Stomach smooth muscle (tissue), 2 donors: ENCODE measurements at regions not wholly inside any gene's neighbourhood (a gene's known extent, or its start where the extent isn't known, plus 50 kb on each side); places are given as distances from the start of the nearest gene placed in this dataset.
"Not testable (repeated sequence)": the region's sequence is repeated elsewhere in the genome, so short reads cannot be mapped to it uniquely, and the experiment has no call there.

ENCODE experiments used
- H3K27ac ChIP-seq: one replicate; pipeline ENCODE4 v1.7.0; 2013; ENCODE audit warnings: mild to moderate bottlenecking, low read length, inconsistent platforms
- H3K27me3 ChIP-seq, 2 donors: one replicate each; pipeline ENCODE4 v1.7.0; 2013; ENCODE audit warnings: low read length in 2 of 2; ENCODE audit not compliant: insufficient read depth in 2 of 2, control insufficient read depth in 1 of 2
- H3K36me3 ChIP-seq, 2 donors: one replicate each; pipeline ENCODE4 v1.7.0; 2013; ENCODE audit warnings: low read length in 2 of 2; ENCODE audit not compliant: control insufficient read depth in 2 of 2, insufficient read depth in 2 of 2
- H3K4me1 ChIP-seq: one replicate; pipeline ENCODE4 v1.7.0; 2013; ENCODE audit warnings: low read length; ENCODE audit not compliant: control insufficient read depth, insufficient read depth
- H3K4me3 ChIP-seq, 2 donors: one replicate each; pipeline ENCODE4 v1.7.0; 2013; ENCODE audit warnings: low read length in 2 of 2
- H3K9ac ChIP-seq, 2 donors: one replicate each; pipeline ENCODE4 v1.7.0; 2013; ENCODE audit warnings: low read length in 2 of 2, mild to moderate bottlenecking in 1 of 2
- H3K9me3 ChIP-seq, 2 donors: one replicate each; pipeline ENCODE4 v1.7.0; 2013; ENCODE audit warnings: low read length in 2 of 2; ENCODE audit not compliant: control insufficient read depth in 2 of 2
- donor health status: healthy.
- donor health status: Pancreatic carcinoma.

DNA sequence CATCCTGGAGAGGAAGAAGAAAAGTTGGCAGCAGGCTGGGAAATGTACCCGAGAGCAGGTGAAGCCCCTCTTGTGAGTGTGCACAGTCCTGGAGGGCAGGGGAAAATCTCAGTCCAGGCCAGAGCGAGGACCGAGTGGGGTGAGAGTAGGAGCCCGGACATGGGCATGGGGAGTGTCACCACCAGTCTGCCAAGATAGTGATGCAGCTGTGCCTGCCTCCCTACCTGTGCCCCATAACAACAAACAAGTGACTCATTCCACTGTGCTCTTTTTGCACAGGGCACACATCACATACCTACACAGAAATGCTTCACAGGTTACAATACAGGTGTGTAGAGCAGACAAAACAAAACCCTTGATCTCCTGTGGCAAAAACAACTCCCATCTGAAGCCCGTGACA is 205.9 kb upstream of the PELI2 start:
- Histone ChIP-seq H3K4me1 (no peaks in the 10 kb centered on the region), H3K36me3 (no peaks in the 10 kb centered on the region), H3K27me3 (no peaks in the 10 kb centered on the region), H3K4me3 (no peak overlapping the region), H3K27ac (no peak overlapping the region), H3K9ac (no peak overlapping the region), H3K9me3 (no peaks in the 10 kb centered on the region)

GRCh38 chr14:55913324-55914025 is 204.7 kb upstream of the PELI2 start:
- no peaks in the 10 kb centered on the region for H3K4me1 ChIP-seq
- no peak overlapping the region for H3K27ac ChIP-seq
- H3K9ac ChIP-seq = no peak overlapping the region
- H3K36me3 ChIP-seq = no peaks in the 10 kb centered on the region
- H3K27me3 ChIP-seq = no peaks in the 10 kb centered on the region
- H3K4me3 ChIP-seq = no peak overlapping the region
- H3K9me3 ChIP-seq = no peaks in the 10 kb centered on the region

DNA sequence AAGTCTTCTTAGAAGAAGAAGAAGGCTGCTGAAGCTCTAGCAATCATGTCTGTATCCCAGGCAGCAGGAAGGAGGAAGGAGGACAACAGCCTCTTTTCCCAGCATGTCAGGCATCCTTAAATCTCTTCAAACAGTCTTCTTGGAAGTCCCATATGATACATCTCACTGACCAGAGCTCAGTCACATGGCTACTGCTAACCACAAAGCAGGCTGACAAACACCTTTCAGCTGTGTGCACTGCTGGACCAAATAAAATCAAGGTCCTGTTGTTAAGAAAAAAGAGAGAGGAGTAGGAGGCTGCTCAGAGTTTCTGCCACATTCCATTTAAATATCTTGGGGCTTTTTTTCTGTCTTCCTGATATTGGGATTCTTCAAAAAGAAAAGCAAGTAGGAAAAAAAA is 203.4 kb upstream of the PELI2 start:
- no peak overlapping the region for H3K4me3 ChIP-seq
- H3K27ac ChIP-seq = no peak overlapping the region
- H3K36me3 ChIP-seq = no peaks in the 10 kb centered on the region
- no peak overlapping the region for H3K9ac ChIP-seq
- no peaks in the 10 kb centered on the region for H3K4me1 ChIP-seq
- H3K27me3 ChIP-seq = no peaks in the 10 kb centered on the region
- H3K9me3 ChIP-seq = no peaks in the 10 kb centered on the region

DNA sequence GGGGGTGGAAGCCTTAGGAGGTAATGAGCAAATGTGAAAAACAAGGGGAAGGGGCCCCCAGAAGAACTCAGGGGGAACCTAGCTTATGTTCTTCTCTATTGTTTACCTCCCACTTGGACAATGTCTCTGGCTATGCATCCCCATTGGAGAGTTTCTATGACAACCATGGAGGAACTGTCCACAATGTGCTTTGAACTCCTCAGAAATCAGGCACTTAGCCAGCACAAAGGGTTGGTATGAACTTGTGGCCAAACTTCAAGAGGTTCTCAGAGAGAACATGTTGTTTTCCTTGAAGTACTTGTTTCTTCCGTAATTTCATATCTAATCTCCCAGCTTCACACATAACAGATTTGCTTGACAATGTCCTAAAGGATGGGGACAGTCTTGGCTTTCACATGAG is 202.8 kb upstream of the PELI2 start:
- no peak overlapping the region for H3K27ac ChIP-seq
- H3K9ac ChIP-seq = no peak overlapping the region
- H3K27me3 ChIP-seq = no peaks in the 10 kb centered on the region
- no peak overlapping the region for H3K4me3 ChIP-seq
- no peaks in the 10 kb centered on the region for H3K9me3 ChIP-seq
- no peaks in the 10 kb centered on the region for H3K4me1 ChIP-seq
- no peaks in the 10 kb centered on the region for H3K36me3 ChIP-seq

- not testable (repeated sequence) for H3K9me3 ChIP-seq, H3K9ac ChIP-seq, H3K4me1 ChIP-seq, H3K27me3 ChIP-seq, H3K36me3 ChIP-seq, H3K4me3 ChIP-seq, H3K27ac ChIP-seq
These were observed 198.4 kb upstream of the PELI2 start for GRCh38 chr14:55919800-55920199.

DNA sequence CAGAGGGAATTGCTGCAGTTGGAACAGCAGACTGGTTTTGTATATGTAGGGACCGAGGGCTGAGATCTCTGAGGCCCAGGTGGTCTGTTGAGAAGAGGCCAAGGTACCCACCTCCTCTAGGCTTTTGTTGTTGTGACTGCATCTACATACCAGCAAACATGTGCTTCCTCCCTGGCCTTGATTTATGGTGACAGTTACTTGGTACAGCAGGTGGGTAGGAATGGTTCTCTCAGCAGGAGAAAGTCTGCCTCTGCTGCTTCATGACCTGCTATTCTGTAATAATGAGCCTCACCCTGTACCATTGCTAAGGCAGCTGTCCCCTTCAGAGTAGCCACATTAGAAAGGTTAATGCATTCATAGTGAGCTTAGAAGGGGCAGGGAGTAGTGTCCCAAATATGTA is 196.7 kb upstream of the PELI2 start:
- H3K27ac ChIP-seq = no peak overlapping the region
- no peak overlapping the region for H3K9ac ChIP-seq

GRCh38 chr14:55926007-55926406 is 192.2 kb upstream of the PELI2 start:
- Histone ChIP-seq H3K27ac (no peak overlapping the region), H3K27me3 (no peaks in the 10 kb centered on the region), H3K36me3 (no peaks in the 10 kb centered on the region), H3K4me3 (no peak overlapping the region), H3K4me1 (no peaks in the 10 kb centered on the region), H3K9me3 (no peaks in the 10 kb centered on the region), H3K9ac (no peak overlapping the region)

More for the DNA sequence above, 196.7 kb upstream of the PELI2 start:
- Histone ChIP-seq H3K4me3 (no peak overlapping the region), H3K9me3 (no peaks in the 10 kb centered on the region), H3K36me3 (no peaks in the 10 kb centered on the region), H3K27me3 (no peaks in the 10 kb centered on the region), H3K4me1 (no peaks in the 10 kb centered on the region)

GRCh38 chr14:55927028-55927427 is 191.2 kb upstream of the PELI2 start:
- Histone ChIP-seq H3K9ac (no peak overlapping the region), H3K9me3 (no peaks in the 10 kb centered on the region), H3K4me3 (no peak overlapping the region), H3K4me1 (no peaks in the 10 kb centered on the region), H3K36me3 (no peaks in the 10 kb centered on the region), H3K27me3 (no peaks in the 10 kb centered on the region), H3K27ac (no peak overlapping the region)

DNA sequence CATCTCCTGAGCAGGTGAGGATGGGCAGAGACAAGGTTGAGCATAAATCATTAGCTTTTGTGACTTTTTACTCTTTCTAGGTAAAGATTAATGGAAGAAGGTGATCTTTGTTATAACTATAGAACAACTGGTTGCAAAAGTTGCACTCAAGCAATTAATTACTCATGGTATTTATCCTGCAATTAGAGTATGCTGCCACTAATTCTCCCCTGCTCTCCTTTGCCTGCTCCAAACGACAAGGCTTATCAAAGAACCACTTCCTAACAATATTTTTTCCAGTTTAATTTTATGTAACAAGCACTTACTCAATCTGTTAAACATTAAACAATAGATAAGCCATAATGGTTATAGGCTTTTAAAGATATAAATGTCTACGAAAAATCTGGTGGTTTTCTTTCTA is 189.9 kb upstream of the PELI2 start:
- Histone ChIP-seq H3K9me3 (no peaks in the 10 kb centered on the region), H3K27me3 (no peaks in the 10 kb centered on the region), H3K27ac (no peak overlapping the region), H3K4me1 (no peaks in the 10 kb centered on the region), H3K4me3 (no peak overlapping the region), H3K9ac (no peak overlapping the region), H3K36me3 (no peaks in the 10 kb centered on the region)

GRCh38 chr14:55929136-55929535 is 189.1 kb upstream of the PELI2 start:
- Histone ChIP-seq H3K36me3 (no peaks in the 10 kb centered on the region), H3K4me3 (no peak overlapping the region), H3K9me3 (peaks cover 0 to 6% of the 10 kb centered on the region in 2 donors), H3K27me3 (no peaks in the 10 kb centered on the region), H3K4me1 (no peaks in the 10 kb centered on the region), H3K27ac (no peak overlapping the region), H3K9ac (no peak overlapping the region)

GRCh38 chr14:55930016-55930784 is 188.0 kb upstream of the PELI2 start:
- H3K4me1 ChIP-seq = no peaks in the 10 kb centered on the region
- H3K36me3 ChIP-seq = no peaks in the 10 kb centered on the region
- peaks cover 0 to 6% of the 10 kb centered on the region in 2 donors for H3K9me3 ChIP-seq
- H3K9ac ChIP-seq = no peak overlapping the region
- no peak overlapping the region for H3K4me3 ChIP-seq
- no peak overlapping the region for H3K27ac ChIP-seq
- H3K27me3 ChIP-seq = no peaks in the 10 kb centered on the region
